ENCODE measurements at regions not wholly inside any gene's neighbourhood (a gene's known extent, or its start where the extent isn't known, plus 50 kb on each side); places are given as distances from the start of the nearest gene placed in this dataset.

GRCh38 chr5:15133456-15133965 lies 261.9 kb upstream of the ANKH start:
- H3K27me3 ChIP-seq (ENCODE audit: control insufficient read depth in 5 of 5, insufficient read depth in 4 of 5, low read length in 5 of 5): peaks cover 0 to 4% (median 0%) of the 10 kb centered on the region in 5 donors
- no peak overlapping the region for H3K27ac ChIP-seq (ENCODE audit: low read depth, low read length)
- peaks cover 0 to 3% (median 0%) of the 10 kb centered on the region in 5 donors for H3K4me1 ChIP-seq (ENCODE audit: control insufficient read depth in 5 of 5, insufficient read depth in 5 of 5, low read length in 5 of 5)
- H3K9ac ChIP-seq (ENCODE audit: low read length in 5 of 5): no peak overlapping the region
- H3K9me3 ChIP-seq (ENCODE audit: control insufficient read depth in 5 of 5, low read length in 5 of 5): no peaks in the 10 kb centered on the region
- H3K4me3 ChIP-seq (ENCODE audit: low read depth in 1 of 5, low read length in 5 of 5): no peak overlapping the region
- H3K36me3 ChIP-seq (ENCODE audit: control insufficient read depth in 5 of 5, insufficient read depth in 5 of 5, low read length in 5 of 5): no peaks in the 10 kb centered on the region

GRCh38 chr5:15132816-15133405 lies 261.3 kb upstream of the ANKH start:
- no peaks in the 10 kb centered on the region for H3K9me3 ChIP-seq (ENCODE audit: control insufficient read depth in 5 of 5, low read length in 5 of 5)
- no peak overlapping the region for H3K27ac ChIP-seq (ENCODE audit: low read depth, low read length)
- peaks cover 0 to 3% (median 0%) of the 10 kb centered on the region in 5 donors for H3K4me1 ChIP-seq (ENCODE audit: control insufficient read depth in 5 of 5, insufficient read depth in 5 of 5, low read length in 5 of 5)
- H3K36me3 ChIP-seq (ENCODE audit: control insufficient read depth in 5 of 5, insufficient read depth in 5 of 5, low read length in 5 of 5): no peaks in the 10 kb centered on the region
- H3K4me3 ChIP-seq (ENCODE audit: low read depth in 1 of 5, low read length in 5 of 5): no peak overlapping the region
- H3K9ac ChIP-seq (ENCODE audit: low read length in 5 of 5): no peak overlapping the region
- peaks cover 0 to 4% (median 0%) of the 10 kb centered on the region in 5 donors for H3K27me3 ChIP-seq (ENCODE audit: control insufficient read depth in 5 of 5, insufficient read depth in 4 of 5, low read length in 5 of 5)

DNA sequence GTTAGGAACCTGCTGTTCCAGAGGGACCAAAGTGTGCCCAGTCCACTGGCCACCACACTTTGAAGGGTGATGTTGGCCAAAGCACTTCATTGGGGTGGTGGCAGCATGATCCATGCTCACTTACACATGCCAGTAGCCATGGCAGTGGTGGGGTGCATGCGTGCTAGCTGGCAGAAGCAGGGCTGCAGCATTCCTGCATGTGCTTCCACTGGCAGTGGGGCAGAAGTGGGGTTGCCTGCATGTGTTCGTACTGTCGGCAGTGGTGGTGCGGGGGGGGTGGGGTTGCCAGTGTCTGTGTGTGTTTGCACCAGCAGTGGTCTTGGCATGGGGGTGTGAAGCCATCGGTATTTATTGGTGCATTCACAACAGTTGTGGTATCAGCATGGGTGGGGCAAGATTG lies 260.3 kb upstream of the ANKH start:
- peaks cover 0 to 3% (median 0%) of the 10 kb centered on the region in 5 donors for H3K4me1 ChIP-seq (ENCODE audit: control insufficient read depth in 5 of 5, insufficient read depth in 5 of 5, low read length in 5 of 5)
- H3K4me3 ChIP-seq (ENCODE audit: low read depth in 1 of 5, low read length in 5 of 5): no peak overlapping the region
- no peaks in the 10 kb centered on the region for H3K36me3 ChIP-seq (ENCODE audit: control insufficient read depth in 5 of 5, insufficient read depth in 5 of 5, low read length in 5 of 5)
- no peak overlapping the region for H3K27ac ChIP-seq (ENCODE audit: low read depth, low read length)
- H3K27me3 ChIP-seq (ENCODE audit: control insufficient read depth in 5 of 5, insufficient read depth in 4 of 5, low read length in 5 of 5): peaks cover 0 to 4% (median 0%) of the 10 kb centered on the region in 5 donors
- H3K9ac ChIP-seq (ENCODE audit: low read length in 5 of 5): no peak overlapping the region
- no peaks in the 10 kb centered on the region for H3K9me3 ChIP-seq (ENCODE audit: control insufficient read depth in 5 of 5, low read length in 5 of 5)

DNA sequence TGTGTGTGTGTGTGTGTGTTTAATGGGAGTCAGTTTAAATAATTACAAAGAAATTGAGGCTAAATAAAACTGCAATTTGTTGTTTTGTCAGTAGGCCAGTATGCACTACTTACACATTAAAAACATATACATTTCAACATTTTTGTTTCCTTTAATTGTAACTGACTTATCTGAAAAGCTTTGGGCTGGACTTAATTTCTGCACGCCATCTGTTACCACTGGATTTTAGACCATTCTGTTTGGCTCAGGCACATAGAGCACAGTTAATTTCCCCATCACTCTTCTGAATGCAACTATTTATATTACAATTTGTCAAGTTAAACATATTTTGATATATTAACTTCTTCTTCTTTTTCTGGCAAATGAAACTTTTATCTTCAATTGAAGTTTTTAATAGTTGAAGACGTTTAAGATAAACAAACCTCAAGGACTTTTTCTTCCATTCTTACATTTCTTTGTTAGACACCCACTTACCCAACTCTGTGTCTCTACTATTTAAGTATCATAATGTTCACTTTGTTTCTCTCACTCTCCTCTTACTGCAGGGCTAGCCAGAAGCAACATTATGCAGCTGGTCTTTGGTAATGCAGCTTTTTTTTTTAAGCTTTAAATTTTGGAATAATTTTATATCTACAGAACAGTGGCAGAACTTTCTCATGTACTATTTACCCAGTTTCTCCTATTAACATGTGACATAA lies 253.4 kb upstream of the ANKH start:
- Histone ChIP-seq H3K36me3 (ENCODE audit: control insufficient read depth in 5 of 5, insufficient read depth in 5 of 5, low read length in 5 of 5) (no peaks in the 10 kb centered on the region), H3K27me3 (ENCODE audit: control insufficient read depth in 5 of 5, insufficient read depth in 4 of 5, low read length in 5 of 5) (no peaks in the 10 kb centered on the region), H3K9me3 (ENCODE audit: control insufficient read depth in 5 of 5, low read length in 5 of 5) (no peaks in the 10 kb centered on the region), H3K27ac (ENCODE audit: low read depth, low read length) (no peak overlapping the region), H3K9ac (ENCODE audit: low read length in 5 of 5) (no peak overlapping the region), H3K4me3 (ENCODE audit: low read depth in 1 of 5, low read length in 5 of 5) (no peak overlapping the region), H3K4me1 (ENCODE audit: control insufficient read depth in 5 of 5, insufficient read depth in 5 of 5, low read length in 5 of 5) (no peaks in the 10 kb centered on the region)

- no peak overlapping the region for H3K4me3 ChIP-seq (ENCODE audit: low read depth in 1 of 5, low read length in 5 of 5)
- H3K9ac ChIP-seq (ENCODE audit: low read length in 5 of 5): no peak overlapping the region
- no peaks in the 10 kb centered on the region for H3K9me3 ChIP-seq (ENCODE audit: control insufficient read depth in 5 of 5, low read length in 5 of 5)
- H3K27ac ChIP-seq (ENCODE audit: low read depth, low read length): no peak overlapping the region
- no peaks in the 10 kb centered on the region for H3K4me1 ChIP-seq (ENCODE audit: control insufficient read depth in 5 of 5, insufficient read depth in 5 of 5, low read length in 5 of 5)
- no peaks in the 10 kb centered on the region for H3K27me3 ChIP-seq (ENCODE audit: control insufficient read depth in 5 of 5, insufficient read depth in 4 of 5, low read length in 5 of 5)
- H3K36me3 ChIP-seq (ENCODE audit: control insufficient read depth in 5 of 5, insufficient read depth in 5 of 5, low read length in 5 of 5): no peaks in the 10 kb centered on the region
Measured at GRCh38 chr5:15124461-15124860, 252.9 kb upstream of the ANKH start.

DNA sequence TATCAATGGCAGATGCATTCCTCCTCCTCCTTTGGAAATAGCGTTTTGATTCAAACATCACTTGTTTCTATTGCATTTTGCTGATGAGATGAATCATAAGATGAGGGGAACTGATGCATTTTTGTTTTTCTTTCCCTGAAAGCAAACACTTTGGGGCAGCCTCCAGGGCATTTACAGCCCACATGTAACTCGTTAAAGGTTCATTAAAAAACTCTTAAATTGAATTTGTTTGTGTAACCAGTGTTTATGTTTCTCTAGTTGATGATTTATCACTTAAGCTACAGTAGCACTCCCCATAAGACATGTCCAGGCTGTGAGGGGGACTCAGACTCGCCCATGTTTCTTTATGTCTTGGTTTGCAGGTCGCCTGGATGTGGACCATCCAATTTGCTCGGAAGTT lies 246.1 kb upstream of the ANKH start:
- no peaks in the 10 kb centered on the region for H3K9me3 ChIP-seq (ENCODE audit: control insufficient read depth in 5 of 5, low read length in 5 of 5)
- no peaks in the 10 kb centered on the region for H3K4me1 ChIP-seq (ENCODE audit: control insufficient read depth in 5 of 5, insufficient read depth in 5 of 5, low read length in 5 of 5)
- H3K27me3 ChIP-seq (ENCODE audit: control insufficient read depth in 5 of 5, insufficient read depth in 4 of 5, low read length in 5 of 5): no peaks in the 10 kb centered on the region
- no peak overlapping the region for H3K9ac ChIP-seq (ENCODE audit: low read length in 5 of 5)
- no peak overlapping the region for H3K4me3 ChIP-seq (ENCODE audit: low read depth in 1 of 5, low read length in 5 of 5)
- H3K27ac ChIP-seq (ENCODE audit: low read depth, low read length): no peak overlapping the region
- no peaks in the 10 kb centered on the region for H3K36me3 ChIP-seq (ENCODE audit: control insufficient read depth in 5 of 5, insufficient read depth in 5 of 5, low read length in 5 of 5)

GRCh38 chr5:15116996-15117395 lies 245.4 kb upstream of the ANKH start:
- H3K27me3 ChIP-seq (ENCODE audit: control insufficient read depth in 5 of 5, insufficient read depth in 4 of 5, low read length in 5 of 5): no peaks in the 10 kb centered on the region
- no peaks in the 10 kb centered on the region for H3K9me3 ChIP-seq (ENCODE audit: control insufficient read depth in 5 of 5, low read length in 5 of 5)
- no peak overlapping the region for H3K9ac ChIP-seq (ENCODE audit: low read length in 5 of 5)
- H3K36me3 ChIP-seq (ENCODE audit: control insufficient read depth in 5 of 5, insufficient read depth in 5 of 5, low read length in 5 of 5): no peaks in the 10 kb centered on the region
- H3K27ac ChIP-seq (ENCODE audit: low read depth, low read length): no peak overlapping the region
- H3K4me3 ChIP-seq (ENCODE audit: low read depth in 1 of 5, low read length in 5 of 5): no peak overlapping the region
- no peaks in the 10 kb centered on the region for H3K4me1 ChIP-seq (ENCODE audit: control insufficient read depth in 5 of 5, insufficient read depth in 5 of 5, low read length in 5 of 5)

GRCh38 chr5:15106530-15107283 lies 235.1 kb upstream of the ANKH start:
- Histone ChIP-seq H3K4me3 (ENCODE audit: low read depth in 1 of 5, low read length in 5 of 5) (no peak overlapping the region), H3K9me3 (ENCODE audit: control insufficient read depth in 5 of 5, low read length in 5 of 5) (no peaks in the 10 kb centered on the region), H3K4me1 (ENCODE audit: control insufficient read depth in 5 of 5, insufficient read depth in 5 of 5, low read length in 5 of 5) (no peaks in the 10 kb centered on the region), H3K9ac (ENCODE audit: low read length in 5 of 5) (no peak overlapping the region), H3K27ac (ENCODE audit: low read depth, low read length) (no peak overlapping the region), H3K36me3 (ENCODE audit: control insufficient read depth in 5 of 5, insufficient read depth in 5 of 5, low read length in 5 of 5) (no peaks in the 10 kb centered on the region), H3K27me3 (ENCODE audit: control insufficient read depth in 5 of 5, insufficient read depth in 4 of 5, low read length in 5 of 5) (no peaks in the 10 kb centered on the region)

- Histone ChIP-seq H3K9ac (ENCODE audit: low read length in 5 of 5) (no peak overlapping the region), H3K4me3 (ENCODE audit: low read depth in 1 of 5, low read length in 5 of 5) (no peak overlapping the region), H3K36me3 (ENCODE audit: control insufficient read depth in 5 of 5, insufficient read depth in 5 of 5, low read length in 5 of 5) (no peaks in the 10 kb centered on the region), H3K9me3 (ENCODE audit: control insufficient read depth in 5 of 5, low read length in 5 of 5) (no peaks in the 10 kb centered on the region), H3K4me1 (ENCODE audit: control insufficient read depth in 5 of 5, insufficient read depth in 5 of 5, low read length in 5 of 5) (no peaks in the 10 kb centered on the region), H3K27me3 (ENCODE audit: control insufficient read depth in 5 of 5, insufficient read depth in 4 of 5, low read length in 5 of 5) (no peaks in the 10 kb centered on the region), H3K27ac (ENCODE audit: low read depth, low read length) (no peak overlapping the region)
Measured at GRCh38 chr5:15105799-15106393, 234.3 kb upstream of the ANKH start.

DNA sequence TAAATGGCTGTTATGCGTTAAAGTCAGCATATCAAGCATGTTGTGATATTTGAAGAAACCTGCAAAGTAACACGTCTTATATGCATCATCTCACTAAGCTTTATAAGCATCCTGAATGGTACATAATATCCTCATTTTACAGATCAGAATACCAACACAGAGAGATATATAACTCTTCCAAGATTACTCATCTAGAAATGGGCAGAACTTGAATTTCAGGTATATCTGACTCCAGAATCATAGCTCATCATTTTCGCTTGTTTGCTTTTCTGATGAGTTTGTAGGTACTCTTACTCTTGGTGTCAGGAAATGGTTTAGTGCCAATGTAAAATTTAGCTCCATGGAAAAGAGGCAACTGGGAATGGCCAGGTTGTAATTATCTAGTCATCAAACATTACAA lies 232.3 kb upstream of the ANKH start:
- no peaks in the 10 kb centered on the region for H3K27me3 ChIP-seq (ENCODE audit: control insufficient read depth in 5 of 5, insufficient read depth in 4 of 5, low read length in 5 of 5)
- H3K36me3 ChIP-seq (ENCODE audit: control insufficient read depth in 5 of 5, insufficient read depth in 5 of 5, low read length in 5 of 5): no peaks in the 10 kb centered on the region
- H3K9ac ChIP-seq (ENCODE audit: low read length in 5 of 5): no peak overlapping the region
- H3K4me3 ChIP-seq (ENCODE audit: low read depth in 1 of 5, low read length in 5 of 5): no peak overlapping the region
- H3K27ac ChIP-seq (ENCODE audit: low read depth, low read length): no peak overlapping the region
- no peaks in the 10 kb centered on the region for H3K4me1 ChIP-seq (ENCODE audit: control insufficient read depth in 5 of 5, insufficient read depth in 5 of 5, low read length in 5 of 5)
- H3K9me3 ChIP-seq (ENCODE audit: control insufficient read depth in 5 of 5, low read length in 5 of 5): no peaks in the 10 kb centered on the region

All from subcutaneous abdominal adipose tissue (tissue), 5 donors.